ENCODE measurements at regions not wholly inside any gene's neighbourhood (a gene's known extent, or its start where the extent isn't known, plus 50 kb on each side); places are given as distances from the start of the nearest gene placed in this dataset.

GRCh38 chr22:44596396-44597125 is 98.5 kb upstream of the RTL6 start:
- TF ChIP-seq CTCF (IDR thresholded peaks at IDR 0.05) (no peak), POLR2AphosphoS5 (IDR thresholded peaks at IDR 0.05; ENCODE audit: low read depth, low read length) (no peak)
